A549 (cell line): ENCODE measurements at regions not wholly inside any gene's neighbourhood (a gene's known extent, or its start where the extent isn't known, plus 50 kb on each side); places are given as distances from the start of the nearest gene placed in this dataset.

ENCODE experiments used
- CBX2 ChIP-seq: fragments of 200-600 bp; sonication (generic); IDR thresholded peaks from 2 replicates; pipeline ENCODE4 v1.6.1; 2016; ENCODE audit warnings: low read depth, mild to moderate bottlenecking, borderline replicate concordance
- KDM5A ChIP-seq: fragments of 200-600 bp; sonication (generic); IDR thresholded peaks from 2 replicates; pipeline ENCODE4 v1.6.1; 2016; ENCODE audit warnings: antibody characterized with exemption, mild to moderate bottlenecking
- MYC ChIP-seq: IDR thresholded peaks from 2 replicates; pipeline ENCODE4 v1.6.1; 2012; ENCODE audit warnings: mild to moderate bottlenecking, inconsistent platforms, low read length, improper control_type of control experiment, borderline replicate concordance
- TF ChIP-seq, protein P1 (sequence below): fragments of >200 bp; sonication (Bioruptor Twin); formaldehyde crosslinking; IDR thresholded peaks from 3 replicates; pipeline ENCODE4 v1.5.1; 2016

DNA sequence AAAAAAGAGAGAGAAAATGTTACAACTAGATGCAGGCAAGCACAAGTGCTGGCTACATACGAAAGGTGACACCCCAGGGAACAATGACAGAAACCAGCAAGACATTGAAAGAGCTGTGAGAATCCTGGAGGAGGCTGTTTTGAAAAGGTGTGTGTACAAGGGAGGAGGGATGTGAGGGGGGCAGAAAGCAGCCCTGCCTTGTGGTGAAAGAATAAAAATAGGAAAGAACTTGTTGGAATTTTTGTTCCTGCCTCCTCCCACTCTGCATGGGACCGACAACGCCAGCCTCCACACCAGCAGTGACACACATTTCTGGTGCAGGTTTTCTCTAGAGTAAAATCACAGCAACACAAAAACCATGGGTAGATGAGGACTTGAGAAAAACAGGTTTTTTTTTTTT is 1258.6 kb downstream of the PCDH9 start:
- TF ChIP-seq KDM5A: no peak
- TF ChIP-seq CBX2: no peak
- TF ChIP-seq, protein P1, sequence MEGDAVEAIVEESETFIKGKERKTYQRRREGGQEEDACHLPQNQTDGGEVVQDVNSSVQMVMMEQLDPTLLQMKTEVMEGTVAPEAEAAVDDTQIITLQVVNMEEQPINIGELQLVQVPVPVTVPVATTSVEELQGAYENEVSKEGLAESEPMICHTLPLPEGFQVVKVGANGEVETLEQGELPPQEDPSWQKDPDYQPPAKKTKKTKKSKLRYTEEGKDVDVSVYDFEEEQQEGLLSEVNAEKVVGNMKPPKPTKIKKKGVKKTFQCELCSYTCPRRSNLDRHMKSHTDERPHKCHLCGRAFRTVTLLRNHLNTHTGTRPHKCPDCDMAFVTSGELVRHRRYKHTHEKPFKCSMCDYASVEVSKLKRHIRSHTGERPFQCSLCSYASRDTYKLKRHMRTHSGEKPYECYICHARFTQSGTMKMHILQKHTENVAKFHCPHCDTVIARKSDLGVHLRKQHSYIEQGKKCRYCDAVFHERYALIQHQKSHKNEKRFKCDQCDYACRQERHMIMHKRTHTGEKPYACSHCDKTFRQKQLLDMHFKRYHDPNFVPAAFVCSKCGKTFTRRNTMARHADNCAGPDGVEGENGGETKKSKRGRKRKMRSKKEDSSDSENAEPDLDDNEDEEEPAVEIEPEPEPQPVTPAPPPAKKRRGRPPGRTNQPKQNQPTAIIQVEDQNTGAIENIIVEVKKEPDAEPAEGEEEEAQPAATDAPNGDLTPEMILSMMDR: no peak
- TF ChIP-seq MYC: no peak
